ENCODE measurements at regions not wholly inside any gene's neighbourhood (a gene's known extent, or its start where the extent isn't known, plus 50 kb on each side); places are given as distances from the start of the nearest gene placed in this dataset.

DNA sequence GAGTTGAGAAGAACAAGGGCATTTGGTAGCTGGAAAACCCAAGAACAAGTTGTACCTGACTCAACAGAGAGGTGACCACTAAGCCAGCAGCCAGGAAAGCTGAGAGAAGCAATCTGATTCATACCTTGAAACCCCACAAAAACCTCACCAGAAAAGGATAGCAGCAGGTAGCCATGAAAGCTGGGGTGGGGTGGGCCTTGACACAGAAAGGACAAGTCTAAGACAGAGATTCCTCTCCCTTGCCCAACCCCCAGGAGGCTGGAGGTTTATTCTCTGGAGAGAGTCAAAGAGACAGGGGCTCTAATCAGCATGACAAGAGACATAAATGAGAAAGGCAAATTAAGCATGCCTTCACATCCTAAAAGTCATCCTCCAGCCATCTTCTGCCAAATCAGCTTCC is 151.7 kb upstream of the DST start:
- intact Hi-C loops (cut with DNase I; ENCODE audit: low total_unique reads) = no loop called here
- H3K27me3 ChIP-seq = no peaks in the 10 kb centered on the region
- no peak overlapping the region for H3K4me3 ChIP-seq
- no peak overlapping the region for H3K27ac ChIP-seq
- no peak for DNase-seq (ENCODE audit: low spot score in 2 of 2)
- H3K9me3 ChIP-seq = no peaks in the 10 kb centered on the region
- TF ChIP-seq, protein P1, sequence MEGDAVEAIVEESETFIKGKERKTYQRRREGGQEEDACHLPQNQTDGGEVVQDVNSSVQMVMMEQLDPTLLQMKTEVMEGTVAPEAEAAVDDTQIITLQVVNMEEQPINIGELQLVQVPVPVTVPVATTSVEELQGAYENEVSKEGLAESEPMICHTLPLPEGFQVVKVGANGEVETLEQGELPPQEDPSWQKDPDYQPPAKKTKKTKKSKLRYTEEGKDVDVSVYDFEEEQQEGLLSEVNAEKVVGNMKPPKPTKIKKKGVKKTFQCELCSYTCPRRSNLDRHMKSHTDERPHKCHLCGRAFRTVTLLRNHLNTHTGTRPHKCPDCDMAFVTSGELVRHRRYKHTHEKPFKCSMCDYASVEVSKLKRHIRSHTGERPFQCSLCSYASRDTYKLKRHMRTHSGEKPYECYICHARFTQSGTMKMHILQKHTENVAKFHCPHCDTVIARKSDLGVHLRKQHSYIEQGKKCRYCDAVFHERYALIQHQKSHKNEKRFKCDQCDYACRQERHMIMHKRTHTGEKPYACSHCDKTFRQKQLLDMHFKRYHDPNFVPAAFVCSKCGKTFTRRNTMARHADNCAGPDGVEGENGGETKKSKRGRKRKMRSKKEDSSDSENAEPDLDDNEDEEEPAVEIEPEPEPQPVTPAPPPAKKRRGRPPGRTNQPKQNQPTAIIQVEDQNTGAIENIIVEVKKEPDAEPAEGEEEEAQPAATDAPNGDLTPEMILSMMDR (IDR thresholded peaks at IDR 0.05) = no peak
- no peak for TF ChIP-seq POLR2AphosphoS5 (IDR thresholded peaks at IDR 0.05)
- TF ChIP-seq POLR2A (IDR thresholded peaks at IDR 0.05) = no peak
- H3K4me1 ChIP-seq = no peaks in the 10 kb centered on the region
- H3K36me3 ChIP-seq = no peaks in the 10 kb centered on the region

GRCh38 chr6:56793938-56794337 is 151.2 kb upstream of the DST start:
- intact Hi-C loops (cut with DNase I; ENCODE audit: low total_unique reads) = no loop called here

GRCh38 chr6:56790414-56790813 is 147.7 kb upstream of the DST start:
- Histone ChIP-seq H3K36me3 (no peaks in the 10 kb centered on the region), H3K27ac (no peak overlapping the region), H3K9me3 (no peaks in the 10 kb centered on the region), H3K4me1 (no peaks in the 10 kb centered on the region), H3K27me3 (no peaks in the 10 kb centered on the region), H3K4me3 (no peak overlapping the region)
- DNase-seq (ENCODE audit: low spot score in 2 of 2) = no peak
- no peak for TF ChIP-seq POLR2A (IDR thresholded peaks at IDR 0.05)
- TF ChIP-seq, protein P1 (IDR thresholded peaks at IDR 0.05) = no peak
- TF ChIP-seq POLR2AphosphoS5 (IDR thresholded peaks at IDR 0.05) = no peak
- intact Hi-C loops (cut with DNase I; ENCODE audit: low total_unique reads) = no loop called here

More at GRCh38 chr6:56793938-56794337, 151.2 kb upstream of the DST start:
- no peaks in the 10 kb centered on the region for H3K9me3 ChIP-seq
- H3K4me1 ChIP-seq = no peaks in the 10 kb centered on the region
- no peaks in the 10 kb centered on the region for H3K36me3 ChIP-seq
- no peaks in the 10 kb centered on the region for H3K27me3 ChIP-seq
- no peak overlapping the region for H3K27ac ChIP-seq
- no peak overlapping the region for H3K4me3 ChIP-seq
- TF ChIP-seq POLR2AphosphoS5 (IDR thresholded peaks at IDR 0.05) (no peak), POLR2A (IDR thresholded peaks at IDR 0.05) (no peak)
- TF ChIP-seq, protein P1 (IDR thresholded peaks at IDR 0.05) = no peak
- no peak for DNase-seq (ENCODE audit: low spot score in 2 of 2)

DNA sequence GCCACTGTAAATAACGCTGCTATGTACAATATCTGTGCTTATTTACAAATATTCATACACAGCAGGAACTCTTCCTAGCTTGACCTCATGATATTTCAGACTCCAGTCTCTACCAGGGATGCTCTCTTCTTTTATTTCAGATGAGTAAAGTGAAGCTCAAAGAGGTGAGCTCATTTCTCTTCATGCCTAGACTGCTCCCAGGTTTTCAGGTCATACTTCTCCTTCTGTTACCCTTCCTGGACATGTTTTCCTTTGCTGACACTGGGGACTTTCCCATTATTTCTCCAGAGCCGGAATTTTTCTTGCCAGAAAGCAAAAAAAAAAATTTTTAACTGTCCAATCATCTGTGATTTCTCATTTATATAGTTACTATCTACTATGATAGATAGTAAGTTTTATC is 147.2 kb upstream of the DST start:
- Histone ChIP-seq H3K27ac (no peak overlapping the region), H3K4me1 (no peaks in the 10 kb centered on the region), H3K9me3 (no peaks in the 10 kb centered on the region), H3K36me3 (no peaks in the 10 kb centered on the region), H3K27me3 (no peaks in the 10 kb centered on the region), H3K4me3 (no peak overlapping the region)
- no peak for DNase-seq (ENCODE audit: low spot score in 2 of 2)
- intact Hi-C loops (cut with DNase I; ENCODE audit: low total_unique reads) = no loop called here
- TF ChIP-seq, protein P1 (IDR thresholded peaks at IDR 0.05) = no peak
- TF ChIP-seq POLR2A (IDR thresholded peaks at IDR 0.05) = no peak

GRCh38 chr6:56789342-56789741 is 146.7 kb upstream of the DST start:
- no peak for TF ChIP-seq POLR2AphosphoS5 (IDR thresholded peaks at IDR 0.05)
- TF ChIP-seq, protein P1 (IDR thresholded peaks at IDR 0.05) = no peak
- no peak for TF ChIP-seq POLR2A (IDR thresholded peaks at IDR 0.05)

More at GRCh38 chr6:56789342-56789741, 146.7 kb upstream of the DST start:
- Histone ChIP-seq H3K4me3 (no peak overlapping the region), H3K27ac (no peak overlapping the region), H3K4me1 (no peaks in the 10 kb centered on the region), H3K27me3 (no peaks in the 10 kb centered on the region), H3K36me3 (no peaks in the 10 kb centered on the region), H3K9me3 (no peaks in the 10 kb centered on the region)
- DNase-seq (ENCODE audit: low spot score in 2 of 2) = no peak
- intact Hi-C loops (cut with DNase I; ENCODE audit: low total_unique reads) = no loop called here
